ENCODE measurements at regions not wholly inside any gene's neighbourhood (a gene's known extent, or its start where the extent isn't known, plus 50 kb on each side); places are given as distances from the start of the nearest gene placed in this dataset.
"Not testable (repeated sequence)": the region's sequence is repeated elsewhere in the genome, so short reads cannot be mapped to it uniquely, and the experiment has no call there.

DNA sequence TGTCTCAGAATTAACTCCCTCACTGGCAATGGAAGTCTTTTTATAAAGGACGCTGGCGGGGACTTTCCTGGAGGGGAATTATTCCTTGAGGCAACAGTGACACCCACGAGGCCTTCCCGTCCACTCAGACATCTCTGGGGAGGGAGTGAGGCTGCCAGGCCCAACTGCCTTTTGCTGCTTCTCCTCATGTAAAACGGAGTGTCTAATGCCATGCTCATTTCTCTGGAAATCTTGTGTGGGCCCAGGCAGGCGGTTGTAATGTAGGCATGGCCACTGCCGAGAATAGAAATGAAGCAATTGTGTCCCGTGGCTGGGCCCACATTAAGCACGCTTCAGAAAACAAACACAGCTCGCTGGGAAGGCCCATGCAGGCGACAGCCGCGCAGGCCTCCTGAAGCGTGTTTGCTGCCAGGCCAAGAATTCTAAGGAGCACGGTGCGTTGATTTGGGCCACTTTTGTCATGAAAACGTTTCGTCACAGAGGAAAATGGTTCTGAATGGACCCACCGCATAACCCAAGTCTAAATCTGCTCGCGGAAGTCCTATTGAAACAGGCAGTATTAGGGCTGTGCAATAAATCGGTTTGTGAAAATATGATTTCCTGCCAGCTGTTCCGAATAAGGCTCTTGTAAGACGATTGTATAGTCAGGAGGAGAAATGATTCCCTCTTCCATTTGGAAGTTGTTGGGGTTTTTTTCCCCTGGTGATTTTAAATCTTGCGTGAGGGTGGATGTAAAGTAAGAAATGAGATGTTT lies 104.2 kb upstream of the CHST15 start:
- TF ChIP-seq, protein P1, sequence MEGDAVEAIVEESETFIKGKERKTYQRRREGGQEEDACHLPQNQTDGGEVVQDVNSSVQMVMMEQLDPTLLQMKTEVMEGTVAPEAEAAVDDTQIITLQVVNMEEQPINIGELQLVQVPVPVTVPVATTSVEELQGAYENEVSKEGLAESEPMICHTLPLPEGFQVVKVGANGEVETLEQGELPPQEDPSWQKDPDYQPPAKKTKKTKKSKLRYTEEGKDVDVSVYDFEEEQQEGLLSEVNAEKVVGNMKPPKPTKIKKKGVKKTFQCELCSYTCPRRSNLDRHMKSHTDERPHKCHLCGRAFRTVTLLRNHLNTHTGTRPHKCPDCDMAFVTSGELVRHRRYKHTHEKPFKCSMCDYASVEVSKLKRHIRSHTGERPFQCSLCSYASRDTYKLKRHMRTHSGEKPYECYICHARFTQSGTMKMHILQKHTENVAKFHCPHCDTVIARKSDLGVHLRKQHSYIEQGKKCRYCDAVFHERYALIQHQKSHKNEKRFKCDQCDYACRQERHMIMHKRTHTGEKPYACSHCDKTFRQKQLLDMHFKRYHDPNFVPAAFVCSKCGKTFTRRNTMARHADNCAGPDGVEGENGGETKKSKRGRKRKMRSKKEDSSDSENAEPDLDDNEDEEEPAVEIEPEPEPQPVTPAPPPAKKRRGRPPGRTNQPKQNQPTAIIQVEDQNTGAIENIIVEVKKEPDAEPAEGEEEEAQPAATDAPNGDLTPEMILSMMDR (IDR thresholded peaks at IDR 0.05; ENCODE audit: low read depth, low read length) = no peak
- no peak overlapping the region for H3K4me3 ChIP-seq (ENCODE audit: low read depth, low read length)

DNA sequence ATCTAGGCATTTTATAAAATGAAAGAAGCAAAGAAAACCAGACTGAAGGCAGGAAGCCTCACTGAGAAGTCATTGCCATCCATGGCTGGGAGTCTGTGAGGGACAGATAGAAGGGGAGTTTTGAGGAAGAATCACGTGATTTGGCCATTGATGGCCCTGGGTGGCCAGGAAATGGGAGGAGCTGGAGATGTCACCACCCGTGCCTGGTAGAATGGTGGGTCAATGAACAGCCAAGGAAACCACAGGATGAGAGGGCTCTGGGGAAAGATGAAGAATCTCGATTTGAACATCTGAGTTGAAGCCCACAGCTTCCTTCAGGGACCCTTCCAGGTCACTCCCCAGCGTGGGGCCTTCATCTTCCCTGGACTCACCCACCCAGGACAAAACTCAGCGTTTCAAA lies 103.3 kb upstream of the CHST15 start:
- H3K4me3 ChIP-seq (ENCODE audit: low read depth, low read length) = no peak overlapping the region
- TF ChIP-seq, protein P1 (IDR thresholded peaks at IDR 0.05; ENCODE audit: low read depth, low read length) = no peak

DNA sequence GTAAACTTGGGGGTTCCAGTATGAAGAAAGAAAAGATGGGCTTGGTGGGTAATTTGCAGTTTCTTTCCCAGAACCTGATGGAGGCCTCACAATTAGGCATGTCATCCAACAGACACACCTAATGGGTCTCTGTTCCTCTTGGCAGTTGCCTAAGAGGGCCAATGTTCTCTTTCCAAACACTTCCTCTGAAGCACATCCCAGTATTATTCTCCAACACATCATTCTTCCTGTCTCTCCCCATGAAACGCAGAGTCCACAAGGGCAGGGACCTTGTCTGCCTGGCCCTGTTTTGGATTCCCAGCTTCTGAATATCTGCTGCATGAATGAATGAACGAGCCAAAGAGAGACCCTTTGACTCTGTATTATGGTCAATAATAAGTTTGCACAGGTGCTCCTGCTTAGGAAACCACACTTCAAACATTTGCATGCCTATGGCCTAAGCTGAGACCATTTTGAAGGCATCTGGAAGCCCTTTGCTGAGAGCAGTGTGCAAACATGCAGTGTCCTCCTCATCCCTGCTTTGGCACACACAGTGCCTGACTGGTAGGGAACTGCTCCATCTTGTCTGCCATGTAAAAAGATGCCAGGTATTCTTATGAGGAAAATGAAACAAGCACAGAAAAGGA lies 100.9 kb upstream of the CHST15 start:
- no peak overlapping the region for H3K4me3 ChIP-seq (ENCODE audit: low read depth, low read length)
- TF ChIP-seq, protein P1 (IDR thresholded peaks at IDR 0.05; ENCODE audit: low read depth, low read length) = no peak

- no peak overlapping the region for H3K4me3 ChIP-seq (ENCODE audit: low read depth, low read length)
- TF ChIP-seq, protein P1 (IDR thresholded peaks at IDR 0.05; ENCODE audit: low read depth, low read length) = no peak
Observed at GRCh38 chr10:124193309-124193696, 99.9 kb upstream of the CHST15 start.

DNA sequence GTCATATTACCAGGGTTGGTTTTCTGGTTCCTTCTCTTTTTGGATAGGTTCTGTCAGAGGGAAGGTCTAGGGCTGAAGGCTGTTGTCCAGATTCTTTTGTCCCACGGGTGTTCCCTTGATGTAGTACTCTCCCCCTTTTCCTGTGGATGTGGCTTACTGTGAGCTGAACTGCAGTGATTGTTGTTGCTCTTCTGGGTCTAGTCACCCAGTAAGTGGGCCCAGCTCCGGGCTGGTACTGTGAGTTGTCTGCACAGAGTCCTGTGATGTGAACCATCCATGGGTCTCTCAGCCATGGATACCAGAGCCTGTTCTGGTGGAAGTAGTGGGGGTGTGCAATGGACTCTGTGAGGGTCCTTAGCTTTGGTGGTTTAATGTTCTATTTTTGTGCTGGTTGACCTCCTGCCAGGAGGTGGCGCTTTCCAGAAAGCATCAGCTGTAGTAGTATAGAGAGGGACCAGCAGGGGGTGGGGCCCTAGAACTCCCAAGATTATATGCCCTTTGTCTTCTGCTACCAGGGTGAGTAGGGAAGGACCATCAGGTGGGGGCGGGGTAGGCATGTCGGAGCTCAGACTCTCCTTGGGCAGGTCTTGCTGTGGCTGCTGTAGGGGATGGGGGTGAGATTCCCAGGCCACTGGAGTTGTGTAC lies 99.4 kb upstream of the CHST15 start:
- not testable (repeated sequence) for H3K4me3 ChIP-seq (ENCODE audit: low read depth, low read length)

DNA sequence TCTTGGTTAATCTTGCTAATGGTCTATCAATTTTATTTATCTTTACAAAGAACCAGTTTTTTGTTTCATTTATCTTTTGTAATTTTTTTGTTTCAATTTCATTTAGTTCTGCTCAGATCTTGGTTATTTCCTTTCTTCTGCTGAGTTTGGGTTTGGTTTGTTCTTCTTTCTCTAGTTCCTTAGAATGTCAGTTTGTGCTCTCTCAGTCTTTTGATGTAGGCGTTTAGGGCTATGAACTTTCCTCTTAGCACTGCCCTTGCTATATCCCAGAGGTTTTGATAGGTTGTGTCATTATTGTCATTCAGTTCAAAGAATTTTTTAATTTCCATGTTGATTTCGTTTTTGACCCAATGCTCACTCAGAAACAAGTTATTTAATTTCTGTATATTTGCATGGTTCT lies 97.1 kb upstream of the CHST15 start:
- H3K4me3 ChIP-seq (ENCODE audit: low read depth, low read length) = not testable (repeated sequence)

- TF ChIP-seq, protein P1 (IDR thresholded peaks at IDR 0.05; ENCODE audit: low read depth, low read length) = no peak
- H3K4me3 ChIP-seq (ENCODE audit: low read depth, low read length) = no peak overlapping the region
Observed at GRCh38 chr10:124186956-124187355, 93.6 kb upstream of the CHST15 start.

- TF ChIP-seq, protein P1 (IDR thresholded peaks at IDR 0.05; ENCODE audit: low read depth, low read length) = no peak
- no peak overlapping the region for H3K4me3 ChIP-seq (ENCODE audit: low read depth, low read length)
Observed at GRCh38 chr10:124185084-124185483, 91.7 kb upstream of the CHST15 start.

All from WI38 (cell line).